Uterus (tissue), 2 donors: ENCODE measurements at regions not wholly inside any gene's neighbourhood (a gene's known extent, or its start where the extent isn't known, plus 50 kb on each side); places are given as distances from the start of the nearest gene placed in this dataset.

Experiments used
- CTCF ChIP-seq, 4 experiments: fragments of 200-600 bp in 2 of 4; fragments of 450-650 bp in 2 of 4; sonication (generic) in 2 of 4; IDR thresholded peaks; one replicate each; pipeline ENCODE4 v1.5.1; 2016 to 2019; ENCODE audit warnings: antibody characterized with exemption in 4 of 4, mild to moderate bottlenecking in 2 of 4, moderate library complexity in 1 of 4
- POLR2A ChIP-seq, 2 donors: fragments of 450-650 bp; IDR thresholded peaks; one replicate each; pipeline ENCODE4 v1.6.1; 2016; ENCODE audit warnings: antibody characterized with exemption in 2 of 2, mild to moderate bottlenecking in 1 of 2, moderate library complexity in 1 of 2

GRCh38 chr20:52003415-52003814, 188.2 kb downstream of the ZFP64 start:
- TF ChIP-seq CTCF (IDR thresholded peaks at IDR 0.05) (no peak), POLR2A (IDR thresholded peaks at IDR 0.05) (no peak)
